Naive B cell (primary cell): ENCODE measurements at regions not wholly inside any gene's neighbourhood (a gene's known extent, or its start where the extent isn't known, plus 50 kb on each side); places are given as distances from the start of the nearest gene placed in this dataset.
A peak's percentile ranks its signal among the peaks of the same experiment; 100 is the strongest.

Experiments used
- ATAC-seq, 2 donors: fragments of 150-1000 bp; cut with Tn5 transposase; 2 replicates each; pipeline ENCODE4 v1.10.0; 2021; ENCODE audit warnings: low read depth in 2 of 2, mild to moderate bottlenecking in 2 of 2, moderate library complexity in 2 of 2
- DNase-seq: peaks from one replicate; pipeline ENCODE4 v3.0.0; 2022
- H3K27ac Mint-ChIP-seq, 6 donors: one replicate each; pipeline ENCODE4 v1.8.0; 2020 to 2022; ENCODE audit warnings: mild to moderate bottlenecking in 6 of 6, mixed read lengths in 6 of 6, moderate library complexity in 5 of 6, inconsistent platforms in 2 of 6
- H3K27me3 Mint-ChIP-seq, 3 donors: one replicate each; pipeline ENCODE4 v1.8.0; 2021 to 2022; ENCODE audit warnings: mixed read lengths in 3 of 3, mild to moderate bottlenecking in 1 of 3
- H3K36me3 Mint-ChIP-seq, 2 donors: one replicate each; pipeline ENCODE4 v1.8.0; 2020 to 2022; ENCODE audit warnings: mixed read lengths in 2 of 2, inconsistent platforms in 1 of 2, mild to moderate bottlenecking in 1 of 2
- H3K4me1 Mint-ChIP-seq, 3 donors: one replicate each; pipeline ENCODE4 v1.8.0; 2020 to 2022; ENCODE audit warnings: mixed read lengths in 3 of 3, inconsistent platforms in 1 of 3, mild to moderate bottlenecking in 1 of 3, moderate library complexity in 1 of 3
- H3K4me3 Mint-ChIP-seq, 8 donors: one replicate each; pipeline ENCODE4 v1.8.0; 2020 to 2022; ENCODE audit warnings: mild to moderate bottlenecking in 8 of 8, mixed read lengths in 8 of 8, moderate library complexity in 8 of 8, inconsistent platforms in 2 of 8
- H3K9me3 Mint-ChIP-seq, 7 donors: one replicate each; pipeline ENCODE4 v1.8.0; 2020 to 2022; ENCODE audit warnings: mixed read lengths in 7 of 7, mild to moderate bottlenecking in 5 of 7, inconsistent platforms in 2 of 7, moderate library complexity in 1 of 7

- Mint-ChIP-seq H3K27me3 (peaks cover 0 to 16% (median 0%) of the 10 kb centered on the region in 3 donors), H3K9me3 (peaks cover 0 to 4% (median 2%) of the 10 kb centered on the region in 7 donors), H3K27ac (no peak overlapping the region), H3K4me1 (no peaks in the 10 kb centered on the region), H3K4me3 (no peak overlapping the region), H3K36me3 (no peaks in the 10 kb centered on the region)
- DNase-seq (no peak), ATAC-seq (no peak)
Measured at GRCh38 chr13:109380457-109380856, 405.9 kb downstream of the IRS2 start.

GRCh38 chr13:109379930-109380329 lies 406.5 kb downstream of the IRS2 start:
- no peaks in the 10 kb centered on the region for H3K36me3 Mint-ChIP-seq
- no peak overlapping the region for H3K27ac Mint-ChIP-seq

GRCh38 chr13:109376936-109377335 lies 409.4 kb downstream of the IRS2 start:
- Mint-ChIP-seq H3K27ac (no peak overlapping the region), H3K4me1 (no peaks in the 10 kb centered on the region), H3K9me3 (peaks cover 0 to 4% (median 0%) of the 10 kb centered on the region in 7 donors), H3K36me3 (no peaks in the 10 kb centered on the region), H3K4me3 (no peak overlapping the region), H3K27me3 (peaks cover 0 to 13% (median 0%) of the 10 kb centered on the region in 3 donors)
- no peak for DNase-seq
- ATAC-seq = no peak

More at GRCh38 chr13:109379930-109380329, 406.5 kb downstream of the IRS2 start:
- ATAC-seq (no peak), DNase-seq (no peak)
- peaks cover 0 to 4% (median 1%) of the 10 kb centered on the region in 7 donors for H3K9me3 Mint-ChIP-seq
- H3K4me1 Mint-ChIP-seq = no peaks in the 10 kb centered on the region
- H3K4me3 Mint-ChIP-seq = no peak overlapping the region
- H3K27me3 Mint-ChIP-seq = peaks cover 0 to 13% (median 0%) of the 10 kb centered on the region in 3 donors

GRCh38 chr13:109374609-109375200 lies 411.7 kb downstream of the IRS2 start:
- H3K9me3 Mint-ChIP-seq = peaks cover 0 to 1% (median 0%) of the 10 kb centered on the region in 7 donors
- H3K4me3 Mint-ChIP-seq = peak overlapping the region in 1 of 8 donors; percentile 29
- peaks cover 0 to 11% (median 0%) of the 10 kb centered on the region in 3 donors for H3K27me3 Mint-ChIP-seq
- no peak for ATAC-seq
- H3K4me1 Mint-ChIP-seq = no peaks in the 10 kb centered on the region
- no peaks in the 10 kb centered on the region for H3K36me3 Mint-ChIP-seq
- H3K27ac Mint-ChIP-seq = no peak overlapping the region
- no peak for DNase-seq

GRCh38 chr13:109372666-109373065 lies 413.7 kb downstream of the IRS2 start:
- Mint-ChIP-seq H3K27me3 (no peaks in the 10 kb centered on the region), H3K9me3 (peaks cover 0 to 1% (median 0%) of the 10 kb centered on the region in 7 donors), H3K4me1 (no peaks in the 10 kb centered on the region), H3K36me3 (no peaks in the 10 kb centered on the region), H3K4me3 (no peak overlapping the region), H3K27ac (no peak overlapping the region)
- DNase-seq (no peak), ATAC-seq (no peak)

GRCh38 chr13:109371066-109371465 lies 415.3 kb downstream of the IRS2 start:
- no peaks in the 10 kb centered on the region for H3K27me3 Mint-ChIP-seq
- ATAC-seq (no peak), DNase-seq (no peak)
- peaks cover 0 to 2% (median 1%) of the 10 kb centered on the region in 7 donors for H3K9me3 Mint-ChIP-seq
- no peaks in the 10 kb centered on the region for H3K4me1 Mint-ChIP-seq
- no peak overlapping the region for H3K27ac Mint-ChIP-seq
- no peaks in the 10 kb centered on the region for H3K36me3 Mint-ChIP-seq
- H3K4me3 Mint-ChIP-seq = no peak overlapping the region

- peaks cover 0 to 5% (median 4%) of the 10 kb centered on the region in 7 donors for H3K9me3 Mint-ChIP-seq
- H3K27me3 Mint-ChIP-seq = no peaks in the 10 kb centered on the region
- no peaks in the 10 kb centered on the region for H3K36me3 Mint-ChIP-seq
- DNase-seq (no peak), ATAC-seq (no peak)
- peak overlapping the region in 2 of 6 donors; percentile 61 to 76 for H3K27ac Mint-ChIP-seq
- no peaks in the 10 kb centered on the region for H3K4me1 Mint-ChIP-seq
- no peak overlapping the region for H3K4me3 Mint-ChIP-seq
Measured at GRCh38 chr13:109370496-109370895, 415.9 kb downstream of the IRS2 start.

GRCh38 chr13:109369353-109370052 lies 416.9 kb downstream of the IRS2 start:
- no peaks in the 10 kb centered on the region for H3K4me1 Mint-ChIP-seq
- ATAC-seq (no peak), DNase-seq (no peak)
- H3K27me3 Mint-ChIP-seq = no peaks in the 10 kb centered on the region
- H3K4me3 Mint-ChIP-seq = no peak overlapping the region
- H3K9me3 Mint-ChIP-seq = peaks cover 0 to 9% (median 4%) of the 10 kb centered on the region in 7 donors
- H3K36me3 Mint-ChIP-seq = no peaks in the 10 kb centered on the region
- no peak overlapping the region for H3K27ac Mint-ChIP-seq

GRCh38 chr13:109368230-109368629 lies 418.2 kb downstream of the IRS2 start:
- peaks cover 0 to 9% (median 4%) of the 10 kb centered on the region in 7 donors for H3K9me3 Mint-ChIP-seq
- H3K27ac Mint-ChIP-seq = no peak overlapping the region
- no peak for ATAC-seq
- H3K4me1 Mint-ChIP-seq = no peaks in the 10 kb centered on the region
- H3K36me3 Mint-ChIP-seq = no peaks in the 10 kb centered on the region
- no peak overlapping the region for H3K4me3 Mint-ChIP-seq
- DNase-seq = no peak
- H3K27me3 Mint-ChIP-seq = no peaks in the 10 kb centered on the region

GRCh38 chr13:109366525-109366924 lies 419.9 kb downstream of the IRS2 start:
- ATAC-seq = no peak
- Mint-ChIP-seq H3K4me1 (no peaks in the 10 kb centered on the region), H3K36me3 (no peaks in the 10 kb centered on the region), H3K27ac (no peak overlapping the region), H3K27me3 (no peaks in the 10 kb centered on the region), H3K9me3 (peaks cover 0 to 9% (median 3%) of the 10 kb centered on the region in 7 donors), H3K4me3 (peak overlapping the region in 1 of 8 donors; percentile 78)
- DNase-seq = no peak

- ATAC-seq = no peak
- no peak overlapping the region for H3K27ac Mint-ChIP-seq
- H3K4me3 Mint-ChIP-seq = no peak overlapping the region
- DNase-seq = no peak
- peaks cover 0 to 9% (median 3%) of the 10 kb centered on the region in 7 donors for H3K9me3 Mint-ChIP-seq
- no peaks in the 10 kb centered on the region for H3K27me3 Mint-ChIP-seq
- H3K4me1 Mint-ChIP-seq = no peaks in the 10 kb centered on the region
- no peaks in the 10 kb centered on the region for H3K36me3 Mint-ChIP-seq
Measured at GRCh38 chr13:109363431-109363830, 423.0 kb downstream of the IRS2 start.

- ATAC-seq = no peak
- H3K9me3 Mint-ChIP-seq = peaks cover 0 to 9% (median 3%) of the 10 kb centered on the region in 7 donors
Measured at GRCh38 chr13:109362616-109363015, 423.8 kb downstream of the IRS2 start.

GRCh38 chr13:109361562-109362289 lies 424.7 kb downstream of the IRS2 start:
- no peaks in the 10 kb centered on the region for H3K27me3 Mint-ChIP-seq
- no peak overlapping the region for H3K27ac Mint-ChIP-seq
- H3K4me1 Mint-ChIP-seq = no peaks in the 10 kb centered on the region
- no peak overlapping the region for H3K4me3 Mint-ChIP-seq
- H3K36me3 Mint-ChIP-seq = no peaks in the 10 kb centered on the region
- H3K9me3 Mint-ChIP-seq = peaks cover 0 to 9% (median 3%) of the 10 kb centered on the region in 7 donors
- no peak for ATAC-seq
- no peak for DNase-seq

More at GRCh38 chr13:109362616-109363015, 423.8 kb downstream of the IRS2 start:
- H3K27me3 Mint-ChIP-seq = no peaks in the 10 kb centered on the region
- no peak for DNase-seq
- H3K4me1 Mint-ChIP-seq = no peaks in the 10 kb centered on the region
- no peak overlapping the region for H3K27ac Mint-ChIP-seq
- H3K36me3 Mint-ChIP-seq = no peaks in the 10 kb centered on the region
- H3K4me3 Mint-ChIP-seq = no peak overlapping the region
